GM23248 (cell line): ENCODE measurements at regions not wholly inside any gene's neighbourhood (a gene's known extent, or its start where the extent isn't known, plus 50 kb on each side); places are given as distances from the start of the nearest gene placed in this dataset.

ENCODE experiments used
- EZH2 ChIP-seq: fragments of 200-600 bp; sonication (generic); IDR thresholded peaks from 2 replicates; pipeline ENCODE4 v1.6.1; 2018; ENCODE audit warnings: antibody characterized with exemption, mild to moderate bottlenecking; ENCODE audit not compliant: insufficient read depth, poor library complexity, severe bottlenecking
- EZH2phosphoT487 ChIP-seq: fragments of 200-600 bp; sonication (generic); IDR thresholded peaks from 2 replicates; pipeline ENCODE4 v1.6.1; 2018; ENCODE audit warnings: antibody characterized with exemption, moderate library complexity, mild to moderate bottlenecking, low read depth; ENCODE audit not compliant: insufficient read depth

GRCh38 chr6:63475707-63476106 lies 96.6 kb upstream of the LOC128125822 start:
- TF ChIP-seq EZH2 (no peak), EZH2phosphoT487 (no peak)
